Caco-2 (cell line): ENCODE measurements at regions not wholly inside any gene's neighbourhood (a gene's known extent, or its start where the extent isn't known, plus 50 kb on each side); places are given as distances from the start of the nearest gene placed in this dataset.

Source experiments
- BruUV-seq: library from RNA; stranded (reverse); fragments of 400-500 nt; replicated peaks from 2 replicates; lab custom pipeline; 2021; lab: Mats Ljungman, UMichigan
- CTCF ChIA-PET: fragments of 300-600 bp; sonication (Branson Sonifier 250); formaldehyde crosslinking; loops from one replicate; lab custom pipeline; 2022; ENCODE audit warnings: antibody characterized with exemption; lab: Charles Lee
- POLR2A ChIA-PET: fragments of 300-600 bp; sonication (Branson Sonifier 250); formaldehyde crosslinking; loops from one replicate; lab custom pipeline; 2022; ENCODE audit warnings: antibody characterized with exemption; lab: Charles Lee
- DNase-seq, 2 experiments: peaks; one replicate each; pipeline versions ENCODE4 v3.0.0 to v3.0.0-alpha.2; 2020 to 2022
- H3K27me3 ChIP-seq: replicated peaks from 2 replicates; pipeline ENCODE4 v1.6.0; 2011; ENCODE audit warnings: low read length; ENCODE audit not compliant: control insufficient read depth, insufficient read depth
- H3K36me3 ChIP-seq: 2 replicates; pipeline ENCODE4 v1.5.1; 2011; ENCODE audit warnings: low read length; ENCODE audit not compliant: control insufficient read depth, insufficient read depth
- H3K4me1 ChIP-seq: fragments of 250-450 bp; sonication (Bioruptor Pico); 2 replicates; pipeline ENCODE4 v1.5.1; 2020; ENCODE audit warnings: mild to moderate bottlenecking
- H3K4me3 ChIP-seq: 2 replicates; pipeline ENCODE4 v1.5.1; 2011; ENCODE audit warnings: low read depth, mild to moderate bottlenecking, control low read depth, low read length
- H3K9me3 ChIP-seq: fragments of 250-450 bp; sonication (Bioruptor Pico); 2 replicates; pipeline ENCODE4 v1.5.1; 2020; ENCODE audit warnings: mild to moderate bottlenecking, moderate library complexity
- H3K27ac Mint-ChIP-seq: one replicate; pipeline ENCODE4 v1.8.0; 2022; ENCODE audit warnings: mixed read lengths; ENCODE audit not compliant: unreplicated experiment
- H3K27me3 Mint-ChIP-seq: one replicate; pipeline ENCODE4 v1.8.0; 2022; ENCODE audit warnings: mixed read lengths; ENCODE audit not compliant: insufficient read depth, unreplicated experiment
- H3K36me3 Mint-ChIP-seq: one replicate; pipeline ENCODE4 v1.8.0; 2022; ENCODE audit warnings: mild to moderate bottlenecking, mixed read lengths; ENCODE audit not compliant: insufficient read depth, unreplicated experiment
- H3K4me1 Mint-ChIP-seq: one replicate; pipeline ENCODE4 v1.8.0; 2022; ENCODE audit warnings: low read depth, mixed read lengths; ENCODE audit not compliant: unreplicated experiment
- H3K4me3 Mint-ChIP-seq: one replicate; pipeline ENCODE4 v1.8.0; 2022; ENCODE audit warnings: mild to moderate bottlenecking, moderate library complexity, mixed read lengths; ENCODE audit not compliant: unreplicated experiment
- H3K9me3 Mint-ChIP-seq: one replicate; pipeline ENCODE4 v1.8.0; 2022; ENCODE audit warnings: mixed read lengths; ENCODE audit not compliant: unreplicated experiment
- CTCF ChIP-seq, 2 experiments: fragments of 200-600 bp in 1 of 2; IDR thresholded peaks; 1 replicate in 1 of 2; 2 replicates in 1 of 2; pipeline versions ENCODE4 v1.5.1 to v1.8.0; 2011 to 2022; ENCODE audit warnings: antibody characterized with exemption in 1 of 2, control low read depth in 1 of 2, inconsistent platforms in 1 of 2, low read depth in 1 of 2, low read length in 1 of 2, mild to moderate bottlenecking in 1 of 2, moderate library complexity in 1 of 2; ENCODE audit not compliant: insufficient read depth in 1 of 2, severe bottlenecking in 1 of 2, unreplicated experiment in 1 of 2
- intact Hi-C: fragments of 100-400 bp; cut with micrococcal nuclease; formaldehyde crosslinking; loops from one replicate; pipeline ENCODE4 v1.10.0; 2022; ENCODE audit not compliant: unreplicated experiment

GRCh38 chr2:43041173-43041591 is 185.2 kb downstream of the ZFP36L2 start:
- H3K36me3 Mint-ChIP-seq, result peaks cover 13% of the 10 kb centered on the region
- peak; percentile 28 to 68 for DNase-seq
- Histone ChIP-seq H3K4me3 (no peak overlapping the region), H3K4me1 (peaks cover 87% of the 10 kb centered on the region), H3K36me3 (no peaks in the 10 kb centered on the region), H3K27me3 (no peaks in the 10 kb centered on the region), H3K9me3 (no peaks in the 10 kb centered on the region)
- H3K27ac Mint-ChIP-seq, result peak overlapping the region; percentile 99
- H3K4me1 Mint-ChIP-seq, result peaks cover 44% of the 10 kb centered on the region
- no peak overlapping the region for H3K4me3 Mint-ChIP-seq
- CTCF ChIA-PET, result interaction anchor here (0.6 to 1.2 kb wide), 2 partner anchors 61 to 584 kb away, joined by 4 read pairs; no protein-coding TSS in a partner anchor
- no TSS peak for BruUV-seq
- no peak for TF ChIP-seq CTCF (IDR thresholded peaks at IDR 0.05; ENCODE audit: insufficient read depth in 1 of 2, low read depth in 1 of 2, low read length in 1 of 2, severe bottlenecking in 1 of 2, unreplicated experiment in 1 of 2)
- intact Hi-C loops, result loop anchor here (2.0 to 5.0 kb wide), 4 partner anchors 16 to 178 kb away; no protein-coding TSS in a partner anchor
- H3K27me3 Mint-ChIP-seq, result no peaks in the 10 kb centered on the region
- H3K9me3 Mint-ChIP-seq, result no peaks in the 10 kb centered on the region
- POLR2A ChIA-PET, result interaction anchor here (0.9 to 2.0 kb wide), 2 partner anchors 62 to 555 kb away, joined by 4 to 6 read pairs; partner anchors contain the start of gene THADA

- H3K27me3 Mint-ChIP-seq, result no peaks in the 10 kb centered on the region
- POLR2A ChIA-PET, result interaction anchor here (0.6 to 2.0 kb wide), 3 partner anchors 12 to 556 kb away, joined by 3 to 6 read pairs (median 4); partner anchors contain the start of gene THADA
- peak overlapping the region; percentile 99 for H3K27ac Mint-ChIP-seq
- intact Hi-C loops, result loop anchor here (1.0 to 5.0 kb wide), 7 partner anchors 15 to 179 kb away; no protein-coding TSS in a partner anchor
- CTCF ChIA-PET, result no interaction called here
- Histone ChIP-seq H3K4me3 (no peak overlapping the region), H3K4me1 (peaks cover 84% of the 10 kb centered on the region), H3K36me3 (no peaks in the 10 kb centered on the region), H3K27me3 (no peaks in the 10 kb centered on the region), H3K9me3 (no peaks in the 10 kb centered on the region)
- peaks cover 13% of the 10 kb centered on the region for H3K36me3 Mint-ChIP-seq
- H3K9me3 Mint-ChIP-seq, result no peaks in the 10 kb centered on the region
- H3K4me3 Mint-ChIP-seq, result peak overlapping the region; percentile 48
- DNase-seq, result peak; percentile 82 to 92
- TF ChIP-seq CTCF (IDR thresholded peaks at IDR 0.05; ENCODE audit: insufficient read depth in 1 of 2, low read depth in 1 of 2, low read length in 1 of 2, severe bottlenecking in 1 of 2, unreplicated experiment in 1 of 2), result no peak
- peaks cover 44% of the 10 kb centered on the region for H3K4me1 Mint-ChIP-seq
- no TSS peak for BruUV-seq
Observed at GRCh38 chr2:43040084-43040854, 186.1 kb downstream of the ZFP36L2 start.

GRCh38 chr2:43039376-43040080 is 186.9 kb downstream of the ZFP36L2 start:
- H3K36me3 Mint-ChIP-seq, result peaks cover 13% of the 10 kb centered on the region
- H3K4me3 Mint-ChIP-seq, result peak overlapping the region; percentile 43
- no peaks in the 10 kb centered on the region for H3K27me3 Mint-ChIP-seq
- Histone ChIP-seq H3K36me3 (no peaks in the 10 kb centered on the region), H3K9me3 (no peaks in the 10 kb centered on the region), H3K4me1 (peaks cover 82% of the 10 kb centered on the region), H3K4me3 (no peak overlapping the region), H3K27me3 (no peaks in the 10 kb centered on the region)
- H3K9me3 Mint-ChIP-seq, result no peaks in the 10 kb centered on the region
- intact Hi-C loops, result loop anchor here (1.0 to 5.0 kb wide), 7 partner anchors 15 to 179 kb away; no protein-coding TSS in a partner anchor
- ChIA-PET POLR2A (no interaction called here), CTCF (no interaction called here)
- no peak for DNase-seq
- no TSS peak for BruUV-seq
- peak overlapping the region; percentile 99 for H3K27ac Mint-ChIP-seq
- peaks cover 44% of the 10 kb centered on the region for H3K4me1 Mint-ChIP-seq
- no peak for TF ChIP-seq CTCF (IDR thresholded peaks at IDR 0.05; ENCODE audit: insufficient read depth in 1 of 2, low read depth in 1 of 2, low read length in 1 of 2, severe bottlenecking in 1 of 2, unreplicated experiment in 1 of 2)
